ENCODE measurements at regions not wholly inside any gene's neighbourhood (a gene's known extent, or its start where the extent isn't known, plus 50 kb on each side); places are given as distances from the start of the nearest gene placed in this dataset.

- ChIA-PET POLR2A (no interaction called here), CTCF (no interaction called here), RAD21 (ENCODE audit: low non-redundant PET in 1 of 2, low total read pairs in 2 of 2, uncharacterized antibody in 2 of 2, unreplicated experiment in 2 of 2) (no interaction called here)
- Histone ChIP-seq H3K36me3 (ENCODE audit: control insufficient read depth in 1 of 2, insufficient read depth in 2 of 2, low read length in 2 of 2) (no peaks in the 10 kb centered on the region), H4K20me1 (ENCODE audit: insufficient read depth) (no peaks in the 10 kb centered on the region), H3K79me2 (ENCODE audit: insufficient read depth, low read length) (no peaks in the 10 kb centered on the region), H3K27me3 (ENCODE audit: insufficient read depth, low read length) (no peaks in the 10 kb centered on the region), H3K9me3 (ENCODE audit: control insufficient read depth in 1 of 2, insufficient read depth in 1 of 2, low read depth in 1 of 2, low read length in 2 of 2) (no peaks in the 10 kb centered on the region), H3K9me2 (ENCODE audit: insufficient read depth) (no peaks in the 10 kb centered on the region), H2AFZ (ENCODE audit: low read depth, low read length, poor library complexity, severe bottlenecking) (peak overlapping the region; percentile 86), H3K4me1 (ENCODE audit: control insufficient read depth in 1 of 2, insufficient read depth in 2 of 2, low read length in 2 of 2) (peaks cover 0 to 15% of the 10 kb centered on the region in 2 experiments; a peak in 2 of 4 replicates), H3K27ac (ENCODE audit: low read depth, low read length) (no peak overlapping the region), H3K9ac (ENCODE audit: low read length) (no peak overlapping the region), H3K4me3 (replicated peaks in 1 of 2; ENCODE audit: low read depth in 1 of 2, low read length in 2 of 2) (no peak overlapping the region), H3K4me2 (ENCODE audit: low read length) (peak overlapping the region; percentile 49; the same call in 1 of the 2 replicates)
- intact Hi-C loops (cut with micrococcal nuclease): no loop called here
- DNase-seq (ENCODE audit: low read depth, low spot score): no peak
- BruUV-seq (replicated peaks): no TSS peak
- ATAC-seq: no peak
- no peak for TF ChIP-seq SIN3A (IDR thresholded peaks at IDR 0.05; ENCODE audit: low read depth)
- no peak for TF ChIP-seq EGR1 (IDR thresholded peaks at IDR 0.05; ENCODE audit: low read depth)
- no peak for TF ChIP-seq JUND (IDR thresholded peaks at IDR 0.05)
- TF ChIP-seq POLR2AphosphoS5 (IDR thresholded peaks at IDR 0.05; ENCODE audit: low read depth, low read length): no peak
- no peak for TF ChIP-seq EZH2phosphoT487 (IDR thresholded peaks at IDR 0.05; ENCODE audit: borderline replicate concordance)
- no peak for TF ChIP-seq YY1 (IDR thresholded peaks at IDR 0.05; ENCODE audit: extremely low read depth, insufficient replicate concordance, low read depth, low read length)
- TF ChIP-seq ZNF274 (IDR thresholded peaks at IDR 0.05; ENCODE audit: low read depth, low read length): no peak
- TF ChIP-seq ELF1 (IDR thresholded peaks at IDR 0.05; ENCODE audit: borderline replicate concordance, low read depth): no peak
- no peak for TF ChIP-seq ZBTB33 (IDR thresholded peaks at IDR 0.05; ENCODE audit: extremely low read depth, insufficient replicate concordance, low read length)
- TF ChIP-seq REST (IDR thresholded peaks at IDR 0.05; ENCODE audit: low read depth): no peak
- no peak for TF ChIP-seq ZFX (IDR thresholded peaks at IDR 0.05)
These were observed 88.9 kb upstream of the NDP start for GRCh38 chrX:44061968-44062614.
